ENCODE measurements at regions not wholly inside any gene's neighbourhood (a gene's known extent, or its start where the extent isn't known, plus 50 kb on each side); places are given as distances from the start of the nearest gene placed in this dataset.

DNA sequence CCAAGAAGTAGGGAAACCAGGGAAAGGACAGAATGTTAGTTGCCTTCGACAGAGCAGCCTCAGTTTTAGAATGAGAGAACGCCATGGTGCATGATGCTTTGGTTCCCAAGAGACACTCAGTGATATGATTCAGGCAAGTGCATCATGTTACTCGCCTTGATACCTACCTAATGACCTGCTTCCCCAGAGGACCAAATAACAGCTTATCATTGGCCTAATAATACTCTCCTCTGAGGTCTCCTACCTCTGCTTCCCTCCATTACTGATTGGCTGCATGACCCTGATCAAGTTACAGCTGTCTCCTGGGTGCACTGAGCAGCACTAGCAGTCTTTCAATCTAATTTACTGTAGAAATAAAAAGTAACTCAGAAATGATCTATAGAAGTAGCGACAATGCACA, 979.7 kb upstream of the FAT3 start:
- Histone ChIP-seq H3K27ac (ENCODE audit: low read length in 2 of 2) (no peak overlapping the region), H3K79me2 (ENCODE audit: control insufficient read depth, insufficient read depth, low read length) (no peaks in the 10 kb centered on the region), H3K36me3 (replicated peaks in 1 of 2; ENCODE audit: control extremely low read depth in 1 of 2, control insufficient read depth in 1 of 2, extremely low read depth in 1 of 2, insufficient read depth in 2 of 2, low read length in 1 of 2) (no peaks in the 10 kb centered on the region), H4K20me1 (ENCODE audit: control insufficient read depth, insufficient read depth, low read length, poor library complexity, severe bottlenecking) (no peaks in the 10 kb centered on the region), H2AFZ (ENCODE audit: insufficient read depth, low read depth, low read length, poor library complexity, severe bottlenecking) (no peak overlapping the region), H3K4me3 (ENCODE audit: control extremely low read depth in 1 of 5, extremely low read depth in 1 of 5, insufficient read depth in 1 of 5, low read depth in 2 of 5, low read length in 4 of 5) (no peak overlapping the region), H3K27me3 (replicated peaks in 1 of 4; ENCODE audit: control extremely low read depth in 1 of 4, control insufficient read depth in 3 of 4, insufficient read depth in 4 of 4, low read length in 3 of 4) (no peaks in the 10 kb centered on the region), H3K4me2 (replicated peaks; ENCODE audit: low read depth, low read length, poor library complexity, severe bottlenecking) (no peak overlapping the region), H3K9me3 (ENCODE audit: control extremely low read depth in 1 of 3, control insufficient read depth in 2 of 3, insufficient read depth in 1 of 3, low read length in 2 of 3) (no peaks in the 10 kb centered on the region), H3K4me1 (ENCODE audit: control insufficient read depth in 2 of 2, insufficient read depth in 2 of 2, low read length in 2 of 2) (no peaks in the 10 kb centered on the region), H3K9ac (ENCODE audit: low read length) (no peak overlapping the region)
- no peak overlapping the region for H3K27ac Mint-ChIP-seq
- H3K4me3 Mint-ChIP-seq = no peak overlapping the region
- WGBS (ENCODE audit: insufficient coverage) = 71% methylated on average over 3 of the region's 4 CpGs
- TF ChIP-seq EZH2 (IDR thresholded peaks at IDR 0.05; ENCODE audit: borderline replicate concordance, insufficient read depth, low read depth, low read length, poor library complexity, severe bottlenecking) = no peak
- TF ChIP-seq, protein P1, sequence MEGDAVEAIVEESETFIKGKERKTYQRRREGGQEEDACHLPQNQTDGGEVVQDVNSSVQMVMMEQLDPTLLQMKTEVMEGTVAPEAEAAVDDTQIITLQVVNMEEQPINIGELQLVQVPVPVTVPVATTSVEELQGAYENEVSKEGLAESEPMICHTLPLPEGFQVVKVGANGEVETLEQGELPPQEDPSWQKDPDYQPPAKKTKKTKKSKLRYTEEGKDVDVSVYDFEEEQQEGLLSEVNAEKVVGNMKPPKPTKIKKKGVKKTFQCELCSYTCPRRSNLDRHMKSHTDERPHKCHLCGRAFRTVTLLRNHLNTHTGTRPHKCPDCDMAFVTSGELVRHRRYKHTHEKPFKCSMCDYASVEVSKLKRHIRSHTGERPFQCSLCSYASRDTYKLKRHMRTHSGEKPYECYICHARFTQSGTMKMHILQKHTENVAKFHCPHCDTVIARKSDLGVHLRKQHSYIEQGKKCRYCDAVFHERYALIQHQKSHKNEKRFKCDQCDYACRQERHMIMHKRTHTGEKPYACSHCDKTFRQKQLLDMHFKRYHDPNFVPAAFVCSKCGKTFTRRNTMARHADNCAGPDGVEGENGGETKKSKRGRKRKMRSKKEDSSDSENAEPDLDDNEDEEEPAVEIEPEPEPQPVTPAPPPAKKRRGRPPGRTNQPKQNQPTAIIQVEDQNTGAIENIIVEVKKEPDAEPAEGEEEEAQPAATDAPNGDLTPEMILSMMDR (IDR thresholded peaks at IDR 0.05) = no peak
- CTCF ChIA-PET = no interaction called here
- POLR2A ChIA-PET = no interaction called here
- no peaks in the 10 kb centered on the region for H3K27me3 Mint-ChIP-seq
- intact Hi-C loops (cut with micrococcal nuclease) = no loop called here
- DNase-seq = no peak
- ATAC-seq (ENCODE audit: low read depth) = no peak
- no peaks in the 10 kb centered on the region for H3K4me1 Mint-ChIP-seq
- H3K9me3 Mint-ChIP-seq (ENCODE audit: insufficient read depth) = no peaks in the 10 kb centered on the region

DNA sequence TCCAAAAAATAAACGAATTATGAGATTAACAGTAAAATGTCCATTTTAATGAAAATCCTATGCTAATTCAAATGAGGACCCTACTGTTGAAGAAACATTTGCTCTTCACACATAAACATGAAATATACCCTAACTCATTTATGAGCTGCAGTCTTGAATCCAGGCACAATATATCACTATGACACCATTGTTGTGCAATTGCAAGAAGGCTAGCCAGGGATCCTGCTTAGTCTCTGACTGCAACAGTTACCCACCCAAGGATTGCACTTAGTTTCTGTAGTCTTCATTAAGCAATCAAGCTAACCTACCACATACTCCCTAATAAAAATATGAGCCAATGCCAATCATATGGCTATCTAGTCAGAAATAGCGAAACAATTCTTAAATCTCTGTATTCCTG, 981.0 kb upstream of the FAT3 start:
- intact Hi-C loops (cut with micrococcal nuclease) = no loop called here
- H3K9me3 Mint-ChIP-seq (ENCODE audit: insufficient read depth) = no peaks in the 10 kb centered on the region
- TF ChIP-seq, protein P1 (IDR thresholded peaks at IDR 0.05) = no peak
- TF ChIP-seq EZH2 (IDR thresholded peaks at IDR 0.05; ENCODE audit: borderline replicate concordance, insufficient read depth, low read depth, low read length, poor library complexity, severe bottlenecking) = no peak
- H3K27me3 Mint-ChIP-seq = no peaks in the 10 kb centered on the region
- ATAC-seq (ENCODE audit: low read depth) (no peak), DNase-seq (no peak)
- Histone ChIP-seq H3K4me1 (ENCODE audit: control insufficient read depth in 2 of 2, insufficient read depth in 2 of 2, low read length in 2 of 2) (no peaks in the 10 kb centered on the region), H3K9ac (ENCODE audit: low read length) (no peak overlapping the region), H3K27me3 (replicated peaks in 1 of 4; ENCODE audit: control extremely low read depth in 1 of 4, control insufficient read depth in 3 of 4, insufficient read depth in 4 of 4, low read length in 3 of 4) (no peaks in the 10 kb centered on the region), H3K9me3 (ENCODE audit: control extremely low read depth in 1 of 3, control insufficient read depth in 2 of 3, insufficient read depth in 1 of 3, low read length in 2 of 3) (no peaks in the 10 kb centered on the region), H3K79me2 (ENCODE audit: control insufficient read depth, insufficient read depth, low read length) (no peaks in the 10 kb centered on the region), H3K4me3 (ENCODE audit: control extremely low read depth in 1 of 5, extremely low read depth in 1 of 5, insufficient read depth in 1 of 5, low read depth in 2 of 5, low read length in 4 of 5) (no peak overlapping the region), H4K20me1 (ENCODE audit: control insufficient read depth, insufficient read depth, low read length, poor library complexity, severe bottlenecking) (no peaks in the 10 kb centered on the region), H3K4me2 (replicated peaks; ENCODE audit: low read depth, low read length, poor library complexity, severe bottlenecking) (no peak overlapping the region), H3K36me3 (replicated peaks in 1 of 2; ENCODE audit: control extremely low read depth in 1 of 2, control insufficient read depth in 1 of 2, extremely low read depth in 1 of 2, insufficient read depth in 2 of 2, low read length in 1 of 2) (no peaks in the 10 kb centered on the region), H2AFZ (ENCODE audit: insufficient read depth, low read depth, low read length, poor library complexity, severe bottlenecking) (no peak overlapping the region), H3K27ac (ENCODE audit: low read length in 2 of 2) (no peak overlapping the region)
- ChIA-PET CTCF (no interaction called here), POLR2A (no interaction called here)
- no CpG with 5 or more reads among the region's 2 CpGs for WGBS (ENCODE audit: insufficient coverage)
- no peak overlapping the region for H3K4me3 Mint-ChIP-seq
- H3K27ac Mint-ChIP-seq = no peak overlapping the region
- H3K4me1 Mint-ChIP-seq = no peaks in the 10 kb centered on the region
